Type B pancreatic cell (in vitro differentiated cells): ENCODE measurements at regions not wholly inside any gene's neighbourhood (a gene's known extent, or its start where the extent isn't known, plus 50 kb on each side); places are given as distances from the start of the nearest gene placed in this dataset.

Experiments
- DNase-seq: peaks from one replicate; pipeline ENCODE4 v3.0.0; 2021; ENCODE audit warnings: mixed read lengths; ENCODE audit not compliant: unreplicated experiment; ENCODE audit errors: extremely low spot score
- H3K27ac Mint-ChIP-seq: 2 replicates; pipeline ENCODE4 v1.8.0; 2021; ENCODE audit warnings: mild to moderate bottlenecking, mixed read lengths
- H3K27me3 Mint-ChIP-seq: 2 replicates; pipeline ENCODE4 v1.8.0; 2021; ENCODE audit warnings: mixed read lengths
- H3K36me3 Mint-ChIP-seq: 2 replicates; pipeline ENCODE4 v1.8.0; 2021; ENCODE audit warnings: mixed read lengths
- H3K4me1 Mint-ChIP-seq: one replicate; pipeline ENCODE4 v1.8.0; 2021; ENCODE audit warnings: mixed read lengths; ENCODE audit not compliant: unreplicated experiment
- H3K4me3 Mint-ChIP-seq: 2 replicates; pipeline ENCODE4 v1.8.0; 2021; ENCODE audit warnings: mild to moderate bottlenecking, mixed read lengths
- H3K9me3 Mint-ChIP-seq: 2 replicates; pipeline ENCODE4 v1.8.0; 2021; ENCODE audit warnings: mixed read lengths
- CTCF ChIP-seq: fragments of 200-600 bp; sonication (generic); conservative IDR thresholded peaks from 2 replicates; pipeline ENCODE4 v1.5.0; 2021; ENCODE audit warnings: antibody characterized with exemption, mild to moderate bottlenecking

DNA sequence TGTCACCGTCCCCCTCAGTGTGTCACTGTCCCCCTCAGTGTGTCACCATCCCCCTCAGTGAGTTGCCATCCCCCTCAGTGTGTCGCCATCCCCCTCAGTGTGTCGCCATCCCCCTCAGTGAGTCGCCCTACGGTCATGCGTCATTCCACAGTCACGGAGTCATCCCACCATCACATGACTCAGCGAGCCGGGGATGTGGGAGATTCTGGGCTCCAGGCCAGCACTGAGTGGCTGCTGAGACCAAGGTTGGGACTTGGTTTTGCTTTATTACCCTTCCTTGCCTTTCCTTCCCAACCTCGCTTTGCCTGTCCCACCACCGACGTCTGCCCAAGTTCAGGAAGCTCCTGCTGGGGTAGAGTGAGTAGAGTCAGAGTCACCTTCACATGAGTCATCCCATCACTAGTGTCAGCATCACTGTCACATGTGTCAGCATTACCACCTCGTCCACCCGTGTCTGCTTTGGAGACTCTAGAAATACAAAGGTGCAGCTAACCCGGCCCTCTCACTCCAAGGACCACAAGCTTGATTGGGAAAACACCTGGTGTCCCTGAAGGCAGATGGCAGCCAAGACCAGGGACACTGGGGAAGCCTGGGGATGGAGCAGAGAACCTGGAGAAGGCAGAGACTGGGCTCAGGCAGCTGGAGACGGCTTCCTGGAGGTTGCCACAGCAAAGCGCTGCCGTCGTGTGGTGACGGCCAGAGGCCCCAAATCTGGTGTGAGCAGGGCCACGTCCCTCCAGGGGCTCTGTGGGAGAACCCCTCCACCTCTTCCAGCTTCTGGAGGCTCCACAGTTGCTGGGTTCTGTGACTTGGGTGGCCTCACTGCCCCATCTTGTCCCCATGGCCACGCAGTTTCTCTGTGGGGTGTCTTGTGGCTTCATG is 485.2 kb upstream of the SALL3 start:
- peaks cover 4% of the 10 kb centered on the region for H3K9me3 Mint-ChIP-seq
- no peaks in the 10 kb centered on the region for H3K4me1 Mint-ChIP-seq
- no peak for TF ChIP-seq CTCF
- H3K27me3 Mint-ChIP-seq, result peaks cover 2% of the 10 kb centered on the region
- DNase-seq, result no peak
- no peaks in the 10 kb centered on the region for H3K36me3 Mint-ChIP-seq
- H3K27ac Mint-ChIP-seq, result no peak overlapping the region
- no peak overlapping the region for H3K4me3 Mint-ChIP-seq

DNA sequence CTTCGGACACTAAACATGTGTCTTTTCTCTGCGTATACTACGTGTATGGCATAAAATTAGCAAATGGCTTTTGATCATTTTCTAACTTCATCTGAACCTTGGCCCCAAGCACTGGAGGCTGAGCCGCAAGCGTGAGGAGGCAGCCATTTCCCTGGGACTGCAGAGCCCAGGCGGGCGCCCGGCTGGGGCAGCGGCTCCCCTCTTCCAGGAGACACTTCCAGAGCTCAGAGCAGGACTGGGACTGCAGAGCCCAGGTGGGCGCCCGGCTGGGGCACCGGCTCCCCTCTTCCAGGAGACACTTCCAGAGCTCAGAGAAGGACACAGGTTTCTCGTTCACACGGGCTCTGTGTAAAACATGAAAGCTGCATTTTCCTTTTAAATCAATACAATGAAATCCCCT is 484.1 kb upstream of the SALL3 start:
- Mint-ChIP-seq H3K4me1 (no peaks in the 10 kb centered on the region), H3K36me3 (no peaks in the 10 kb centered on the region), H3K27ac (no peak overlapping the region), H3K4me3 (no peak overlapping the region), H3K9me3 (peaks cover 4% of the 10 kb centered on the region), H3K27me3 (no peaks in the 10 kb centered on the region)
- TF ChIP-seq CTCF, result no peak
- DNase-seq, result no peak

DNA sequence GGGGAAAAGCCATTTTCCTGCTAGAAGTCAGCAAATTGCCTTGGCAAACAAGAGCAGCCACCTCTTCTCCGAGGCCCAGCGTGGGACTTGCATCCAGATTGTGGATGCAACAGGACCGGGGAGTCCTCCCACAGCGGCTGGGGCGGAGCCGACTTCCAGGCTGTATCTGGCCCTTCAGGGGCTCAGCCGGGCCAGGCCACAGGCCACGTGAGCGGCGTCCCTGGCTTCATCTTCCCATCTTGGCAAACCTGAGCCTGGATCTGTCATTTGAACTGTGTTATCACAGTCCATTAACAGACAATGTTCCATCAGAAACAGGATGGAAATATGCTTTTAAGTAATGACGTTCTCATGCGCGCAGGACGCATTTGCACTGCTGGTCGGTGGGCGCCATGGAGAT is 483.5 kb upstream of the SALL3 start:
- H3K4me3 Mint-ChIP-seq, result no peak overlapping the region
- no peak for DNase-seq
- TF ChIP-seq CTCF, result no peak
- no peaks in the 10 kb centered on the region for H3K4me1 Mint-ChIP-seq
- H3K27ac Mint-ChIP-seq, result no peak overlapping the region
- no peaks in the 10 kb centered on the region for H3K36me3 Mint-ChIP-seq
- H3K9me3 Mint-ChIP-seq, result peaks cover 4% of the 10 kb centered on the region
- H3K27me3 Mint-ChIP-seq, result no peaks in the 10 kb centered on the region

GRCh38 chr18:78497641-78498040 is 482.0 kb upstream of the SALL3 start:
- TF ChIP-seq CTCF, result no peak
- Mint-ChIP-seq H3K27ac (no peak overlapping the region), H3K4me3 (no peak overlapping the region), H3K27me3 (no peaks in the 10 kb centered on the region), H3K36me3 (no peaks in the 10 kb centered on the region), H3K4me1 (no peaks in the 10 kb centered on the region), H3K9me3 (no peaks in the 10 kb centered on the region)
- no peak for DNase-seq

DNA sequence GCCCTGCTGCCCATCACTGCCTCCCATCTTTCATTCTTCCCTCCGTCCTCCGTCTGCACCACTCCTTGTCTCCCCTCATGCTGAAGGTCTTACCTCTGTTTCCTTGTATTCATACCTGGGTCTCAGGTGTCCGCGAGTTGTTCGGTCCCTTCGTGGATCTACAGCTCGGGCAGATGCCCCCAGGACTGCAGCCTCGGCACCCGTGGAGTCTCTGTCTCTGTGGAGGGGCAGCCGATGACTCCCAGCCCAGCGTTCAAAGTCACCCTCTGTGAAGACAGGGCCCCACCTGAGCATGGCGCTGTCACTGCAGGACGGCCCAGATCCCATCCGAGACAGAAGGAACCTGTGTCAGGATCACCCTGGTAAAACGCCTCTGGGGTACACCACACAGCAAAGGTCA is 480.0 kb upstream of the SALL3 start:
- Mint-ChIP-seq H3K4me1 (no peaks in the 10 kb centered on the region), H3K9me3 (no peaks in the 10 kb centered on the region), H3K27ac (no peak overlapping the region), H3K4me3 (no peak overlapping the region), H3K36me3 (no peaks in the 10 kb centered on the region), H3K27me3 (no peaks in the 10 kb centered on the region)
- DNase-seq, result no peak
- TF ChIP-seq CTCF, result no peak
